MCF 10A (cell line): ENCODE measurements at regions not wholly inside any gene's neighbourhood (a gene's known extent, or its start where the extent isn't known, plus 50 kb on each side); places are given as distances from the start of the nearest gene placed in this dataset.

ENCODE experiments used
- BruUV-seq: library from RNA; stranded (reverse); fragments of 400-500 nt; replicated peaks from 2 replicates; lab custom pipeline; 2021; lab: Mats Ljungman, UMichigan
- CTCF ChIA-PET: fragments of 300-600 bp; sonication (Branson Sonifier 250); formaldehyde crosslinking; extraction: SDS; loops from one replicate; lab custom pipeline; 2021; ENCODE audit warnings: antibody characterized with exemption, inconsistent platforms; lab: Yijun Ruan, JAX
- POLR2A ChIA-PET: fragments of 300-600, 350-650 bp; sonication (Branson Sonifier 250); formaldehyde crosslinking; extraction: SDS; loops from one replicate; lab custom pipeline; 2020; ENCODE audit warnings: antibody characterized with exemption, inconsistent platforms; lab: Yijun Ruan, JAX
- DNase-seq: peaks from one replicate; pipeline ENCODE4 v3.0.0-alpha.2; 2018; ENCODE audit not compliant: unreplicated experiment
- H3K27ac Mint-ChIP-seq: one replicate; pipeline ENCODE4 v1.8.0; 2022; ENCODE audit warnings: mild to moderate bottlenecking, low read depth, mixed read lengths; ENCODE audit not compliant: unreplicated experiment
- H3K27me3 Mint-ChIP-seq: one replicate; pipeline ENCODE4 v1.8.0; 2022; ENCODE audit warnings: mixed read lengths; ENCODE audit not compliant: insufficient read depth, unreplicated experiment
- H3K36me3 Mint-ChIP-seq: one replicate; pipeline ENCODE4 v1.8.0; 2022; ENCODE audit warnings: mild to moderate bottlenecking, moderate library complexity, mixed read lengths; ENCODE audit not compliant: insufficient read depth, unreplicated experiment
- H3K4me1 Mint-ChIP-seq: one replicate; pipeline ENCODE4 v1.8.0; 2022; ENCODE audit warnings: mixed read lengths; ENCODE audit not compliant: insufficient read depth, unreplicated experiment
- H3K4me3 Mint-ChIP-seq: one replicate; pipeline ENCODE4 v1.8.0; 2022; ENCODE audit warnings: mild to moderate bottlenecking, moderate library complexity, mixed read lengths; ENCODE audit not compliant: unreplicated experiment
- H3K9me3 Mint-ChIP-seq: one replicate; pipeline ENCODE4 v1.8.0; 2022; ENCODE audit warnings: mixed read lengths; ENCODE audit not compliant: unreplicated experiment
- intact Hi-C: fragments of 100-400 bp; cut with micrococcal nuclease; formaldehyde crosslinking; loops from 2 replicates; pipeline ENCODE4 v1.14.1; 2022
- TF ChIP-seq, protein P1 (sequence below): fragments of 200-600 bp; IDR thresholded peaks from one replicate; pipeline ENCODE4 v1.8.0; 2022; ENCODE audit warnings: antibody characterized with exemption, mild to moderate bottlenecking; ENCODE audit not compliant: unreplicated experiment

GRCh38 chr4:52366621-52367020 is 292.5 kb downstream of the USP46 start:
- CTCF ChIA-PET = interaction anchor here (0.8 to 1.5 kb wide), 2 partner anchors 9 to 18 kb away, joined by 3 to 4 read pairs; no protein-coding TSS in a partner anchor
- intact Hi-C loops = no loop called here
- no TSS peak for BruUV-seq
- Mint-ChIP-seq H3K4me1 (no peaks in the 10 kb centered on the region), H3K36me3 (no peaks in the 10 kb centered on the region), H3K9me3 (no peaks in the 10 kb centered on the region), H3K4me3 (no peak overlapping the region), H3K27ac (no peak overlapping the region), H3K27me3 (no peaks in the 10 kb centered on the region)
- DNase-seq = no peak
- TF ChIP-seq, protein P1, sequence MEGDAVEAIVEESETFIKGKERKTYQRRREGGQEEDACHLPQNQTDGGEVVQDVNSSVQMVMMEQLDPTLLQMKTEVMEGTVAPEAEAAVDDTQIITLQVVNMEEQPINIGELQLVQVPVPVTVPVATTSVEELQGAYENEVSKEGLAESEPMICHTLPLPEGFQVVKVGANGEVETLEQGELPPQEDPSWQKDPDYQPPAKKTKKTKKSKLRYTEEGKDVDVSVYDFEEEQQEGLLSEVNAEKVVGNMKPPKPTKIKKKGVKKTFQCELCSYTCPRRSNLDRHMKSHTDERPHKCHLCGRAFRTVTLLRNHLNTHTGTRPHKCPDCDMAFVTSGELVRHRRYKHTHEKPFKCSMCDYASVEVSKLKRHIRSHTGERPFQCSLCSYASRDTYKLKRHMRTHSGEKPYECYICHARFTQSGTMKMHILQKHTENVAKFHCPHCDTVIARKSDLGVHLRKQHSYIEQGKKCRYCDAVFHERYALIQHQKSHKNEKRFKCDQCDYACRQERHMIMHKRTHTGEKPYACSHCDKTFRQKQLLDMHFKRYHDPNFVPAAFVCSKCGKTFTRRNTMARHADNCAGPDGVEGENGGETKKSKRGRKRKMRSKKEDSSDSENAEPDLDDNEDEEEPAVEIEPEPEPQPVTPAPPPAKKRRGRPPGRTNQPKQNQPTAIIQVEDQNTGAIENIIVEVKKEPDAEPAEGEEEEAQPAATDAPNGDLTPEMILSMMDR = no peak
- POLR2A ChIA-PET = no interaction called here

GRCh38 chr4:52367282-52367830 is 291.7 kb downstream of the USP46 start:
- intact Hi-C loops = no loop called here
- H3K27ac Mint-ChIP-seq = no peak overlapping the region
- POLR2A ChIA-PET = no interaction called here
- BruUV-seq = no TSS peak
- H3K4me1 Mint-ChIP-seq = no peaks in the 10 kb centered on the region
- TF ChIP-seq, protein P1 = no peak
- CTCF ChIA-PET = interaction anchor here (0.8 to 1.7 kb wide), 3 partner anchors 8 to 17 kb away, joined by 3 to 4 read pairs (median 3); no protein-coding TSS in a partner anchor
- no peaks in the 10 kb centered on the region for H3K9me3 Mint-ChIP-seq
- no peaks in the 10 kb centered on the region for H3K27me3 Mint-ChIP-seq
- no peak overlapping the region for H3K4me3 Mint-ChIP-seq
- H3K36me3 Mint-ChIP-seq = no peaks in the 10 kb centered on the region
- no peak for DNase-seq

DNA sequence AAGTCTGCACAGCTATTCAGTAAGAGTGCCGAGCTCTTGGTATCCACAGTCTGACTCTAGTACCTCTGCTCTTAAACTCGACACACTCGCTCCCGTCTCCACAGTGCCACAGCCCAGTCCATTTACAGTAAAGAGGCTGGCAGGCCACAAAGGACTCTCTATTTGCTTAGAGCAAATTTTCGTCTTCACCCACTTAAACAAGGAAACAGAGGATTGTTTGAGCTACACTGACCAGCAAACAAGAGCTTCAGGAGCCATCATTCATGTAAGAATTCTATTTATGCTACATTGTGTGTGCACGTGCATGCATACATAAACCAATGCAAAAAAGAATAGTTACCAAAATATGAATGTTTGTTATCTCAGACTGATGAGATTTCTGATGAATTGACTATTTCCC is 290.2 kb downstream of the USP46 start:
- Mint-ChIP-seq H3K27me3 (no peaks in the 10 kb centered on the region), H3K9me3 (no peaks in the 10 kb centered on the region), H3K4me1 (no peaks in the 10 kb centered on the region), H3K36me3 (no peaks in the 10 kb centered on the region), H3K4me3 (no peak overlapping the region), H3K27ac (no peak overlapping the region)
- TF ChIP-seq, protein P1 = no peak
- DNase-seq = no peak
- POLR2A ChIA-PET = no interaction called here
- CTCF ChIA-PET = interaction anchor here (0.6 to 2.3 kb wide), 5 partner anchors 9 to 615 kb away, joined by 3 to 5 read pairs (median 3); no protein-coding TSS in a partner anchor
- no TSS peak for BruUV-seq
- intact Hi-C loops = no loop called here

GRCh38 chr4:52369649-52370048 is 289.5 kb downstream of the USP46 start:
- Mint-ChIP-seq H3K27me3 (no peaks in the 10 kb centered on the region), H3K4me1 (no peaks in the 10 kb centered on the region), H3K9me3 (no peaks in the 10 kb centered on the region), H3K4me3 (no peak overlapping the region), H3K27ac (no peak overlapping the region), H3K36me3 (no peaks in the 10 kb centered on the region)
- ChIA-PET CTCF (interaction anchor here (0.6 to 2.3 kb wide), 4 partner anchors 21 to 1865 kb away, joined by 3 to 9 read pairs (median 4); no protein-coding TSS in a partner anchor), POLR2A (no interaction called here)
- intact Hi-C loops = no loop called here
- no TSS peak for BruUV-seq
- DNase-seq = no peak
- TF ChIP-seq, protein P1 = no peak
